ENCODE measurements at regions not wholly inside any gene's neighbourhood (a gene's known extent, or its start where the extent isn't known, plus 50 kb on each side); places are given as distances from the start of the nearest gene placed in this dataset.

- Mint-ChIP-seq H3K27ac (no peak overlapping the region), H3K4me3 (no peak overlapping the region), H3K27me3 (no peaks in the 10 kb centered on the region), H3K9me3 (no peaks in the 10 kb centered on the region), H3K4me1 (ENCODE audit: low read depth) (no peaks in the 10 kb centered on the region), H3K36me3 (no peaks in the 10 kb centered on the region)
- ChIA-PET POLR2A (no interaction called here), CTCF (no interaction called here)
- no peak for DNase-seq
- intact Hi-C loops (cut with micrococcal nuclease) = no loop called here
Observed at GRCh38 chr13:37392389-37392788, 206.2 kb downstream of the POSTN start.

GRCh38 chr13:37390735-37391134, 207.8 kb downstream of the POSTN start:
- Mint-ChIP-seq H3K27me3 (no peaks in the 10 kb centered on the region), H3K27ac (no peak overlapping the region), H3K36me3 (no peaks in the 10 kb centered on the region), H3K4me1 (ENCODE audit: low read depth) (no peaks in the 10 kb centered on the region), H3K9me3 (no peaks in the 10 kb centered on the region), H3K4me3 (no peak overlapping the region)
- CTCF ChIA-PET = no interaction called here
- intact Hi-C loops (cut with micrococcal nuclease) = no loop called here
- DNase-seq = no peak
- POLR2A ChIA-PET = no interaction called here

- ChIA-PET CTCF (no interaction called here), POLR2A (no interaction called here)
- Mint-ChIP-seq H3K36me3 (no peaks in the 10 kb centered on the region), H3K4me3 (no peak overlapping the region), H3K4me1 (ENCODE audit: low read depth) (no peaks in the 10 kb centered on the region), H3K9me3 (no peaks in the 10 kb centered on the region), H3K27me3 (no peaks in the 10 kb centered on the region), H3K27ac (no peak overlapping the region)
- intact Hi-C loops (cut with micrococcal nuclease) = no loop called here
- no peak for DNase-seq
Observed at GRCh38 chr13:37385956-37386670, 212.5 kb downstream of the POSTN start.

GRCh38 chr13:37385248-37385647, 213.3 kb downstream of the POSTN start:
- ChIA-PET CTCF (no interaction called here), POLR2A (no interaction called here)
- Mint-ChIP-seq H3K36me3 (no peaks in the 10 kb centered on the region), H3K9me3 (peaks cover 1% of the 10 kb centered on the region), H3K4me1 (ENCODE audit: low read depth) (no peaks in the 10 kb centered on the region), H3K27me3 (no peaks in the 10 kb centered on the region), H3K4me3 (no peak overlapping the region), H3K27ac (no peak overlapping the region)
- intact Hi-C loops (cut with micrococcal nuclease) = no loop called here
- DNase-seq = no peak

GRCh38 chr13:37383856-37384370, 214.7 kb downstream of the POSTN start:
- H3K27me3 Mint-ChIP-seq = no peaks in the 10 kb centered on the region
- no peak overlapping the region for H3K27ac Mint-ChIP-seq
- no peaks in the 10 kb centered on the region for H3K4me1 Mint-ChIP-seq (ENCODE audit: low read depth)
- H3K4me3 Mint-ChIP-seq = no peak overlapping the region
- ChIA-PET CTCF (no interaction called here), POLR2A (no interaction called here)
- intact Hi-C loops (cut with micrococcal nuclease) = no loop called here
- no peak for DNase-seq
- H3K9me3 Mint-ChIP-seq = peaks cover 3% of the 10 kb centered on the region
- H3K36me3 Mint-ChIP-seq = no peaks in the 10 kb centered on the region

- Mint-ChIP-seq H3K4me1 (ENCODE audit: low read depth) (no peaks in the 10 kb centered on the region), H3K27ac (no peak overlapping the region), H3K9me3 (peaks cover 3% of the 10 kb centered on the region), H3K4me3 (no peak overlapping the region), H3K27me3 (no peaks in the 10 kb centered on the region), H3K36me3 (no peaks in the 10 kb centered on the region)
- no peak for DNase-seq
- intact Hi-C loops (cut with micrococcal nuclease) = no loop called here
- ChIA-PET CTCF (no interaction called here), POLR2A (no interaction called here)
Observed at GRCh38 chr13:37383046-37383445, 215.5 kb downstream of the POSTN start.

GRCh38 chr13:37382146-37382545, 216.4 kb downstream of the POSTN start:
- intact Hi-C loops (cut with micrococcal nuclease) = no loop called here
- POLR2A ChIA-PET = no interaction called here
- H3K9me3 Mint-ChIP-seq = peaks cover 3% of the 10 kb centered on the region
- no peaks in the 10 kb centered on the region for H3K27me3 Mint-ChIP-seq
- CTCF ChIA-PET = no interaction called here
- H3K27ac Mint-ChIP-seq = no peak overlapping the region
- H3K36me3 Mint-ChIP-seq = no peaks in the 10 kb centered on the region
- H3K4me3 Mint-ChIP-seq = no peak overlapping the region
- no peak for DNase-seq
- H3K4me1 Mint-ChIP-seq (ENCODE audit: low read depth) = no peaks in the 10 kb centered on the region

- H3K36me3 Mint-ChIP-seq = no peaks in the 10 kb centered on the region
- POLR2A ChIA-PET = no interaction called here
- H3K27ac Mint-ChIP-seq = no peak overlapping the region
- intact Hi-C loops (cut with micrococcal nuclease) = no loop called here
- CTCF ChIA-PET = no interaction called here
- no peak overlapping the region for H3K4me3 Mint-ChIP-seq
- H3K9me3 Mint-ChIP-seq = peaks cover 3% of the 10 kb centered on the region
- no peaks in the 10 kb centered on the region for H3K27me3 Mint-ChIP-seq
- DNase-seq = no peak
- H3K4me1 Mint-ChIP-seq (ENCODE audit: low read depth) = no peaks in the 10 kb centered on the region
Observed at GRCh38 chr13:37381502-37381901, 217.1 kb downstream of the POSTN start.

GRCh38 chr13:37379841-37380240, 218.7 kb downstream of the POSTN start:
- CTCF ChIA-PET = no interaction called here
- no peaks in the 10 kb centered on the region for H3K27me3 Mint-ChIP-seq
- H3K36me3 Mint-ChIP-seq = no peaks in the 10 kb centered on the region

GRCh38 chr13:37375724-37376123, 222.8 kb downstream of the POSTN start:
- Mint-ChIP-seq H3K27me3 (no peaks in the 10 kb centered on the region), H3K4me1 (ENCODE audit: low read depth) (no peaks in the 10 kb centered on the region), H3K36me3 (no peaks in the 10 kb centered on the region), H3K4me3 (no peak overlapping the region), H3K27ac (no peak overlapping the region), H3K9me3 (peaks cover 3% of the 10 kb centered on the region)
- CTCF ChIA-PET = no interaction called here
- intact Hi-C loops (cut with micrococcal nuclease) = no loop called here
- no peak for DNase-seq
- POLR2A ChIA-PET = no interaction called here

More at GRCh38 chr13:37379841-37380240, 218.7 kb downstream of the POSTN start:
- Mint-ChIP-seq H3K9me3 (peaks cover 3% of the 10 kb centered on the region), H3K27ac (no peak overlapping the region), H3K4me3 (no peak overlapping the region), H3K4me1 (ENCODE audit: low read depth) (no peaks in the 10 kb centered on the region)
- POLR2A ChIA-PET = no interaction called here
- intact Hi-C loops (cut with micrococcal nuclease) = no loop called here
- no peak for DNase-seq

GRCh38 chr13:37375071-37375470, 223.5 kb downstream of the POSTN start:
- no peaks in the 10 kb centered on the region for H3K9me3 Mint-ChIP-seq
- ChIA-PET CTCF (no interaction called here), POLR2A (no interaction called here)
- no peaks in the 10 kb centered on the region for H3K4me1 Mint-ChIP-seq (ENCODE audit: low read depth)
- no peaks in the 10 kb centered on the region for H3K36me3 Mint-ChIP-seq
- no peak overlapping the region for H3K27ac Mint-ChIP-seq
- intact Hi-C loops (cut with micrococcal nuclease) = no loop called here
- DNase-seq = no peak
- H3K4me3 Mint-ChIP-seq = no peak overlapping the region
- H3K27me3 Mint-ChIP-seq = no peaks in the 10 kb centered on the region

- ChIA-PET POLR2A (no interaction called here), CTCF (no interaction called here)
- Mint-ChIP-seq H3K36me3 (no peaks in the 10 kb centered on the region), H3K4me1 (ENCODE audit: low read depth) (no peaks in the 10 kb centered on the region), H3K9me3 (no peaks in the 10 kb centered on the region), H3K27ac (no peak overlapping the region), H3K4me3 (no peak overlapping the region), H3K27me3 (no peaks in the 10 kb centered on the region)
- DNase-seq = no peak
- intact Hi-C loops (cut with micrococcal nuclease) = no loop called here
Observed at GRCh38 chr13:37369616-37370015, 229.0 kb downstream of the POSTN start.

GRCh38 chr13:37368501-37368900, 230.1 kb downstream of the POSTN start:
- POLR2A ChIA-PET = no interaction called here

More at GRCh38 chr13:37368501-37368900, 230.1 kb downstream of the POSTN start:
- intact Hi-C loops (cut with micrococcal nuclease) = no loop called here
- no peaks in the 10 kb centered on the region for H3K27me3 Mint-ChIP-seq
- H3K4me3 Mint-ChIP-seq = no peak overlapping the region
- H3K4me1 Mint-ChIP-seq (ENCODE audit: low read depth) = no peaks in the 10 kb centered on the region
- no peaks in the 10 kb centered on the region for H3K36me3 Mint-ChIP-seq
- CTCF ChIA-PET = no interaction called here
- no peaks in the 10 kb centered on the region for H3K9me3 Mint-ChIP-seq
- H3K27ac Mint-ChIP-seq = no peak overlapping the region
- no peak for DNase-seq

All from activated CD4-positive, alpha-beta memory T cell treated with anti-CD3 and anti-CD28 coated beads for 36 hours (primary cell).